ENCODE measurements at regions not wholly inside any gene's neighbourhood (a gene's known extent, or its start where the extent isn't known, plus 50 kb on each side); places are given as distances from the start of the nearest gene placed in this dataset.
"Not testable (repeated sequence)": the region's sequence is repeated elsewhere in the genome, so short reads cannot be mapped to it uniquely, and the experiment has no call there.

DNA sequence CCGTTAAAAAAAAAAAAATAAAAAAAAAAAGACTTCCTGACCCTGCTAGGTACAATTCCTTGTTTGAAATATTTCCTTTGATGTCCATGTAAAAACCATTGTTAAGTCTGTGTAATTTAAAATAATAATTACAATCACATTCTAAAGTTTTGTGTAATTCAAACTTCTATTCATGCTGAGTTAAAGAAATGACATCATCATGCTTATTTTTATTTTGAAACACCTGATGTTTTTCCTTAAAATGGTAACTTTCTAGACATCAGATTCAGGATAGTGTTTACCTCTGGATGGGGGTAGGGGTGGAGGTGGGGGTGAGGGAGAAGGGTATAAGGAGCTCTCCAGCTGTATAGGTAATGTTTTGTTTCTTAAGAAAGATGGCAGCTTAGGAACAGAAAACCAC lies 92.8 kb downstream of the ADCYAP1 start:
- DNase-seq (ENCODE audit: low spot score), result no peak

DNA sequence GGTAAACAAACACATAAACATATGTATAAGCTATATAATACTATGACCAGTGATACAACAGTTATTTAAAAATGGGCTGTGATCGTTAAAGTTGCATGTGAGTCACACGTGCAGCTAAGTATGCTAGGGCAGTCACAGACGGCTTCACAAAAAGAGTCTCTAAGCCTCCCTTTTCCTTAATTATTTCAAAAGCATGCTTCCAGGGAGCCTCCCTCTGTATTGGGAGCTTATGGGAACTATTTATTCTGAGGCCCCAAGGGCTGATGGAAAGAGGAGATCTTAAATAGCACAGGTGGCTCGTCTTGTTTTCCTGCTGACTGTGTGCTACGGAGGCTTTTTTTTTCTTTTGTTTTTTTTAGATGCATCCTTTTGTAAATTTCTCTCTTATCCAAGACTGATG lies 94.3 kb downstream of the ADCYAP1 start:
- DNase-seq (ENCODE audit: low spot score), result no peak

DNA sequence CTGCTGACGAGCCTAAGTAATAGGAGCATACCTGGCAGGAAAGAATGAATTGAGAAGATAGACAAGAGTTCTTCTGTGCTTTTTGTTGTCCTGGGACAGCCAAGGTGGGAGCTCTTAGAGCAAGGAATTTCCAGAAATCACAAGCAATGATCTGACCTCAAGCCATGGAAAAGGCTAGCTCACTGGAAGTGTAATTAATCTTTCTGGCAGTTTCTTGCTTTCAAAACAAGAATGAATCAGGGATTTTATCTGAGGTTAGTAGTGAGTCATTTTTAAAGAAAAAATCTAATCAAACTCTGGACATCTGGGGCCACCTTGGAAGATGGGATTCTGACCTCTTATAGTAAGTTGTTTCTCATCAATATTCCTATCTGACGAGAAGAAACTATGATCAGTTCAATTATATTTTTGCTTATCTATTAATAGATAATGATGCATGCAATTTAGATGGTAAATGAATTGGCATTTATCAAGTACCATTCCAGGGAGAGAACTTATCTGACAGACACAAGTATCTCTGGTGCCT lies 98.0 kb downstream of the ADCYAP1 start:
- peak; percentile 38 for DNase-seq (ENCODE audit: low spot score)

DNA sequence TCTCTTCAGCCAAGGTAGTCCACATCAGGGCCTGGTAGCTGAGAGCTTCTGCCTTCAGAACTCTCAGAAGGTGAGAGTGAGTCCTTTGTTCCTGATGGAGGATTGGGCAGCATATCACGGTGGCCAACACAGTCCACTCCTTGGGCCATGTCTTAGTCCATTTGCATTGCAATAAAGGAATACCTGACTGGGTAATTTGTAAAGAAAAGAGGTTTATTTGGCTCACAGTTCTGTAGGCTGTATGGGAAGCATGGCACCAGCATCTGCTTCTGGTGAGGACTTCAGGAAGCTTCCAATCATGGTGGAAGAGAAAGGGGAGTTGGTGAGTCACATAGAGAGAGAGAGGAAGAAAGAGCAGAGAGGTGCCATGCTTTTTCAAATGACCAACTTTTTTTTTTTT lies 98.8 kb downstream of the ADCYAP1 start:
- DNase-seq (ENCODE audit: low spot score), result no peak

DNA sequence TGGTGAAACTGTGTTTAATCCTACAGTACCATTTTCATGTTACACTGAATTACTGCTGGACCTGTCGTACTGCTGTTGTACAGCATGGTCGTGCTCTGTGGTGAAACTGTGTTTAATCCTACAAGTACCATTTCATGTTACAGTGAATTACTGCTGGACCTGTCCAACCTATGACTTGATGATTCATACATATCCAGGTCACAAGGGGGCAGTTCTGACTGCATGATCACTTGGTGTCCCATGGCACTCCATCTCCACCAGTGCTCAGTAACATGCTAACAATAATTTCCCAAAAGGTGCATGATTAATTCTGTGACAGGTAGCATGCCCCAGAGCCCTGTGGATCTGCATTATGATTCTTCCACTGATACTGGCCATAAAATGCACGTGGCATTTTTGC lies 101.6 kb downstream of the ADCYAP1 start:
- DNase-seq (ENCODE audit: low spot score), result no peak

DNA sequence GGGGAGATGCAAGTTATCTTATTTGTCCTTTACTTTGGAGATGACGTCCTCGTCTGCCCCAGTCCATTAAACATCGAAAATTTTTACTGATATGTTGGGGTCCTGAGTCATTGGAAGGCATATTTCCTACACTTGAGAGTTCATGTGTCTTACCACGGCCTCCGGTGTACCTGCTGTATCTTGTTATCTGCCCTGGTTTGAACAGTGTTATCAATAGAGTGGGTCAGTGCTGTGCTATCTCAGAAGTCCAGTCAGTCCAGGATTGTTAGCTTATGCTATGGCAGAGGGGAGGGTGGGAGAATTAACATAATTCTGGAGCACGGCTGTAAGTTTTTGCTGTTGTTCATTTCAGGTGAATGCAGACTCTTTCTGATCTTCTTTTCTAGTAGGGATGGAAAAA lies 102.3 kb downstream of the ADCYAP1 start:
- no peak for DNase-seq (ENCODE audit: low spot score)

DNA sequence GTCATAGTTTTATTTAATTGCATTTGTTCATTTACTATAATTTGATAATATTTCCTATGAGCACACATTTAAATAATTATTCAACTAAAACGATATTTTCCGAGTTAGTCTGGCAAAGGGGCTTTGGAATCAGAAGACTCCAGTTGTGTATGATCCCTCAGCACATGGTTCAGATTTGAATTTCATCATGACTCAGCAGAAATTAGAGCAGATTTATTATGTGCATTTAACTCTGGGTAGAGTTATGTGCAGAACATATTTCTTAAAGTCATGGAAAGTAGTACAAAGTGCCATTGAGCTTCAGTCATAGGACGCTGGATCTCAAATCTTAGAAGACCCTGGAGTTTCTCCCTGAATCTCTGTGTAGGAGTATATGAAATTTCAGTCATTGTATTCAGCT lies 106.7 kb downstream of the ADCYAP1 start:
- no peak for DNase-seq (ENCODE audit: low spot score)

DNA sequence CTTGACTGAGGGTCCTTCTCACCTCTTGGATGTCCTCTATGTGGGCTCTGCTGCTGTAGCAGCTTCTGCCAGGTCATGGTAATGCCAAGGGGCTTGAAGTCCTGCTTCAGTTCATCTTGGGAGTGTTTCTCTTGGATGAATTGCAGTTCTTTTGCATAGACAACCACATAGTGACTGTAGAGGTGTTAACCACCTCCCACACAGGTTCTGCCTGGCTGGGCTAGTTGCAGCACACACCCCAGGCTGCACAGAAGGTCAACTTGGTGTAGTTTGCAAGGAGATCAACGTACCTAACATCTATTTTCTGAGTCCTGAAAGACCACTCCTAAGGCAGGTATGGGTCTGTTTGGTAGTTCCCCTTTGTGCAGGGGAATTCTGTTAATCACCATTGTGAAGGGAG lies 108.1 kb downstream of the ADCYAP1 start:
- DNase-seq (ENCODE audit: low spot score), result no peak

DNA sequence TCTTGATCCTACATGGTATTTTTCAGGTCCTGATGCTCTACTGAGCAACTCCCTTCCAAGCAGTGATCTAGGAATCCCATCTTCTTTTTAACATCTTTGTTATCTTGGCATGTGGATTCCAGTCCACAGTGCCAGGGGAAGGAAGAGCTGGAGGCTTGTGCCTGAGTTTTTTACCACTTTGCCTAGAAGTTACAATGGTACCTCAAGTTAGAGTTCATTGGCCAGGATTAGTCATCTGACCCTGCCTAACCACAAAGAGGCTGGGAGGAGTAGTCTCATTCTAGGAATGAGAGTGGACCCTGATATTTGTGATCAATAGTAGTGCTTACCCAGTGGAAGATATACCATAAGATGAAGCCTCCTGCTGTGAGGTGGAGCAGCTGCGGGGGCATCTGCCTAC lies 109.3 kb downstream of the ADCYAP1 start:
- DNase-seq (ENCODE audit: low spot score), result no peak

DNA sequence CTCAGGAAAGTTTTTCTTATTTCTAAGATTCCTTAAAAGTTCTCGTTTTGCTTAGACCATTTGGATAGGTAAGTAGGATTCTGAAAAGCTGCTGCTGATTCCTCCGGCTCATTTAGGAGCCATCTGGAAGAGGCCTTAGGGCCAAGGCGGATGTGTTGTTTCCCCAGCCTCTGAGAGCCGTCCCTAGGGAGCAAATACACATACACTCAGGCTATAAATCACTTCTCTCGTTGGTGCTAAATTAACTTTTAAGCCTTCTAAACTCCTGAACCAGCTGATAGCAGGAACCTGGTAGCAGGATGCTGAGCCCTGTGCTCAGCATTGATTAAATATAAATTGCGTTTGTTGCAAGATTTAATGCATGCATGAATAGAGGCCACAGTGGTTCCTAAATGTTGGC lies 109.8 kb downstream of the ADCYAP1 start:
- DNase-seq (ENCODE audit: low spot score), result no peak

DNA sequence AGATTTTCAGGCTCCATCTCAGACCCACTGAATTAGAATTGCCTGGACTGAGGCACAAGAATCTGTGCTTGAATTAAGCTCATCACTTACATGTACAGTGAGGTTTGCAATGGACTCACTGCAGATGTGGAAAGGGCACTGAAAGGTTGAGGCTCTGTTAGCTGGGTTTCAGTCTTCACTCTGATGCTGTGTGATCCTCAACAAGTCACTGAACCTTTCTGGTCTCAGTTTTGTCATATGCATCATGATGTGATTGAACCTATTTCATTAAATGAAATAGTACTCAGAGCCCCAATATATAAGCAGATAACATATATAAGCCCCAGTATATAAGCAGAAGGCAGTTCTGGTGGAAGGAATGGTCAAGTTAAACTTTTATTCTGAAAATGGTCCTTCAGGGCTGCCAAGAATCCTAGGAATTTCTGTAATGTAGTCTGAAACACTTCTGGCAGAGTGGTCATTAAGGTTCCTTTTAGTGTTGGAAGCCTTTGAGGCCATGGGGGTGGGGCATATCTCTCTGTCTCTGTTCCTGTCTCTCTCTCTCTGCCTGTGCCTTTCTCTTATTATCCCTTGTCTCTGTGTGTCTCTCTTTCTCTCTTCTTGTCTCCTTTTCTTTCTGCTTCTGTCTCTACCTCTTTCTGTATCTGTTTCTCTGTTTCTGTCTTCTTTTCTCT lies 110.4 kb downstream of the ADCYAP1 start:
- peak; percentile 42 for DNase-seq (ENCODE audit: low spot score)

DNA sequence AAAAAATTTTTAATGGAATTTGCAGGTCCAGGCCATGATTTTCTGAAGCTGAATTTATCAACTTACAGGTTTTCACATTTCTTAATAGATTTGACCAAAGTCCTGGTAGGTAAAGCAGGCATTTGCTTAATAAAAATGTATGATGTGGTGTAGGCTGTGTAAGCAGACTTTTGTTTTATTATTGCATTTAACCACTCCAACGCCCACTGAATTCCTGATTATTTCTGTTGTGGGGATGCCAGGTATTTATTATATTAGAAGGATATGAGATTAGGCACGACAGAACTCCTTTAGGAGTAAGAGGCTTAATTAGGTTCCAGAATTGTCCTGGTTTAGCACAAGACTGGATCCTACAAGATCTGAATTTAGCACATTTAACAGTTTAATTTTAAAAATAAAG lies 111.1 kb downstream of the ADCYAP1 start:
- no peak for DNase-seq (ENCODE audit: low spot score)

DNA sequence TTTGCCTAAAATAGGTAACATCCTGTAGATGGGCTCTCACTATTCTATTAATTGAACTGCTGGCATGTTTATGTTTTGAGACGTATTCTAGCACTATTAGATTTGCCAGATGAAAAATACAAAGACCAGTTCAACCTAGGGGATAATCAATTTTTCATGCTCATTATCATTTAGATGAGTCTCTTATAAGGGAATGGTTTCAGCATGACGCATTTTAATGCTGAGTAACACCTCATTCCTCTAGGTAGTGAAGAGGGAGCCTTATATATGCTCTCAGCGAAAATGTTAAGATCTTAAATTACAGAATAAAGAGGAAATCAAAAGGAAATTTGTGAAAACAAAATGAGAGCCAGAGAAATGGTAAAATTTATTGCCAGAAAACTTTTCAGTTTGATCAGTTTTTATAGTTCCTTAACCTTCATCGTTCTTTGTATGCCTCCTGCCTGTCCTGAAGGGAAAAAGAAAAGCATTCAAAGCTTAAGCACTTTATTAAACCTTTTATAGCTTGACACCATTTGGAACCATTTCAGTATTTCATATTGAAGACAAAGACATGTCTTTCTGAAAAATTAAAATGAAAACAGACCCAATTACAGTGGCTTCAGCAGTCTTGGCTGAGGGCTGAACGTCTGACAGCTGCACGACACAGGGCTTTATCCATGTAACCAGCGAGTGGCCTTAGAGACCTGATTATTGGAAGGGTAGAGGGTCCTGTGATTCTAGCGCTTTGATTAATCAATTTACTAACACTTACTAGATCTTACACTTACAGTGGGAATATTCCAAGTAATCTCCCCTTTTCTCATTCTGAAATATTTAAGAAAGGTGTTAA lies 112.8 kb downstream of the ADCYAP1 start:
- no peak for DNase-seq (ENCODE audit: low spot score)

DNA sequence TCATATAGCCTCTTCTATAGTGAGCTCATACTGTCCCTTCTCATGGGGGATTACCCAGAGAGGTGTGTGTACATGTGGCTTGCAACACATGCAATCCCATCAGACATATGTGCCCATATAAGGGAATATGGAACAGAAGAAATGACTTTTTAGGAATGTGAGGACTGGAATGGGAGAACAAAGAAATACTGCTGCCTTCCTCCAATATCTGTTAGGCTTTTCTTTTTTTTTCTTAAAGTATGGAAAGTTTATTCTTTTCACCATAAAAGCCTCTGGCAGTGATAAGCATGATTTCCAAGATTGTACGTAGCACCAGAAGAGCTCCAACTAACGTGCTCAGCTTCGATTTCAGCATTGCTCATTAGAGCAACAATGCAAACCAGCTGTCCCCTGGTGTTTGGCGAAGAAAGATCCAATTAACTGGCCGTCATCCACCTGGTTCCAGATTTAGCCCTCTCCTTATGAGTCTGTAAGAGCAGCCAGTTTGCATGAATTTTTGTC lies 113.6 kb downstream of the ADCYAP1 start:
- DNase-seq (ENCODE audit: low spot score), result peak; percentile 26

DNA sequence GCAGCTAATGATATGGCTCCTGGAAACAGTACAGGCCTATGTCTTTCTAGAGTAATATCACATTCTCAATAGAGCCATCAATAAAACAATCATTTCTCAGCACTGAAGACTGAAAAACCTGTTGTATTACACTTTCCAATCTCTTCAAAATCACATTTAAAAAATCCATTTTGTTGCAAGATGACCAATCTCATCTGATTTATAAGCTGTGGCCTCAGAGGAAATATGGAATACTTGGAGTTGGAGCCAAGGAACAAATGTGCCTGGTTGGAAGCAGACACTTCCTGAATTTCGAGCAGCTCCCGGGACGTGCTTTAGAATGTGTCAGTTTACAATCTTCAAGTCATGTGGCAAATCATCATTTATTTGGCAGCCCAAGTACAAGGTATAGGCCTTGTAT lies 114.5 kb downstream of the ADCYAP1 start:
- no peak for DNase-seq (ENCODE audit: low spot score)

DNA sequence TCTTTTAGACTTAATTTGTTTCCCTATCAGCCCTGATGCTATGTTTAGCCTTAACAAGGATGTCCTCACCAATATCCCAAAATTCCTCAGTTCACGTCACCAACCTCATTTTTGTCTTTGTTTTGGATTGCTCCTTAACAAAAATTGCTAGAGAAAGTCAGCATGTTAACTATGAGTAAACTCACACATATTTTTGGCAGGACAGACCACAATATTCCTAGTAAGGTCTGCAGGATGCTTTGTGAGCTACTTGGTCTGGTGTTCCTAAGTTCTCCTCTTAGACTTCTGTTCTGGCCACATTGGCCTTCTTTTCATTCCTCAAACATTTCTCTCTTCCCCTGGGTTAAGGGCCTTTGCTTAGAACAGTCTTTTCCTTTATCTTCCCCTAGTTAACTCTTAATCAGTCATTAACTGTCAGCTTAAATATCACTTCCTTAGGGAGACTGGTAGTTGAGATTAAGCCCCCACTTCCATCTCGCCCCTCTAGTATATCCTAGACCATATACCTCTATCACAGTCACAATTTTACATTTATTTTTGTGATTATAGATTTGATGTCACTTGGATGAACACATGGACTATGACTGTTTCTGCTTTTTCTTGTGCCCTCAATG lies 116.2 kb downstream of the ADCYAP1 start:
- no peak for DNase-seq (ENCODE audit: low spot score)

DNA sequence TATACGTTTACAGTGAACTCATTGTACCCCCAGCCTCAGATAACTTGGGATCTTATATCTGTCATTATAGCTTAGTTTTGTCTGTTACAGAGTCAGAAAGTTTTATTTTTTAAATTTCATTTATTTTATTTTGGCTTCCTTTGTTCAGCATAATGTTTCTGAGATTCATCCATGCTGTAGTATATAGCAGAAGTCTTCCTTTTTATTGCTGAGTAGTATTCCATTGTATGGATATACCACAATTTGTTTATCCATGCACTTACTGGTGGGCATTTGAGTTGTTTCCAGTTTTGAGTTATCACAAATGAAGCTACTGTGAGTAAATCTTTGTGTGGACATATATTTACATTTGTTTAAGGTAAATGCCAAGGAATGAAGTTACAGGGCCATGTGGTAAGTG lies 122.3 kb downstream of the ADCYAP1 start:
- no peak for DNase-seq (ENCODE audit: low spot score)

DNA sequence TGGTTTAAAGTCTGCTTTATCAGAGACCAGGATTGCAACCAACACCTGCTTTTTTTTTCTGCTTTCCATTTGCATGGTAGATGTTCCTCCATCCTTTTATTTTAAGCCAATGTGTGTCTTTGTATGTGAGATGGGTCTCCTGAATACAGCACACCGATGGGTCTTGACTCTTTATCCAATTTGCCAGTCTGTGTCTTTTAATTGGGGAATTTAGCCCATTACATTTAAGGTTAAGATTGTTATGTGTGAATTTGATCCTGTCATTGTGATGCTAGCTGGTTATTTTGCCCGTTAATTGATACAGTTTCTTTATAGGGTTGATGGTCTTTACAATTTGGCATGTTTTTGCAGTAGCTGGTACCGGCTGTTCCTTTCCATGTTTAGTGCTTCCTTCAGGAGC lies 128.4 kb downstream of the ADCYAP1 start:
- not testable (repeated sequence) for DNase-seq (ENCODE audit: low spot score)

DNA sequence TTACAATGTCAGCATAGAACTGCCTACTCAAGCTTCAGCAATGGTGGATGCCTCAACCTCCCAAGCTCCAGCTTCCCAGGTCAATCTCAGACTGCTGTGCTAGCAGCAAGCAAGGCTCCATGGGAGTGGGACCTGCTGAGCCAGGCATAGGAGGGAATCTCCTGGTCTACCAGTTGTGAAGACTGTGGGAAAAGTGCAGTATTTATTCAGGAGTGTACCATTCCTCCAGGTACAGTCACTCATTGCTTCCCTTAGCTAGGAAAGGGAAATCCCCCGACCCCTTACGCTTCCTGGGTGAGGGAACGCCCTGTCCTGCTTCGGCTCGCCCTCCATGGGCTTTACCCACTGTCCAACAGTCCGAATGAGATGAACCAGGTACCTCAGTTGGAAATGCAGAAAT lies 130.3 kb downstream of the ADCYAP1 start:
- DNase-seq (ENCODE audit: low spot score), result no peak

DNA sequence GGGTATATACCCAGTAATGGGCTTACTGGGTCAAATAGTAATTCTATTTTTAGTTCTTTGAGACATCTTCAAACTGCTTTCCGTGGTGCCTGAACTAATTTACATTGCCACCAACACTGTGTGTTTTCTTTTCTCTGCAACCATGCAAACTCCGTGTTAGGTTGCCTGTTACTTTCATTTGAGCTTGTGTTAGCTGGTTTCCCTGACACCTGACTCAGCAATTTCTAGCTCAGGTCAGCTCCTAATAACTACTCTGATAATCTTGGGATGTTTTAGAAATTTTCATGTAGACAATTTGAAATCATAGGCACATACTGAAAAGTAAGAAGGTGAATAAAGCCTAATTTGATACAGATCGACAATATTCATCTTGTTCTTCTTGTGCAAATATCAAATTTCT lies 132.3 kb downstream of the ADCYAP1 start:
- DNase-seq (ENCODE audit: low spot score), result no peak

DNA sequence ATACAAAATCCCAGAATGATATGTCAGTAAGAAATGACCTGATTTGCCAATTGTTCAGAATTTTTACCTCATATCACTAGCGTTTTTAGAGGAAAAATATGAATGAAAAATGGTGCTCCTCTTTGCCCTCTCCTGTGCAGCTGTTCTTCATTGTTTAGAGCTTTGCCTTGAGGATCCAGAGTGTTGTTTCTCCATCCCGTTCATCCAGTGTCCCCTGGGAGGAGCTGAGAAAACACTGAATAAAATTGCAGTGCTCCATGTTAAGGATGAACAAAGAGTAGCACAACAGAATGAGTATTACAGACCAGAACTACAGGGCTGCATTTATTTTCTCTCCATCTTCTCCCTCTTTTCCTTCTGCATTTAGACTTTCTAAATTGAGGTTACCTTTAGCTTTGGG lies 133.1 kb downstream of the ADCYAP1 start:
- no peak for DNase-seq (ENCODE audit: low spot score)

DNA sequence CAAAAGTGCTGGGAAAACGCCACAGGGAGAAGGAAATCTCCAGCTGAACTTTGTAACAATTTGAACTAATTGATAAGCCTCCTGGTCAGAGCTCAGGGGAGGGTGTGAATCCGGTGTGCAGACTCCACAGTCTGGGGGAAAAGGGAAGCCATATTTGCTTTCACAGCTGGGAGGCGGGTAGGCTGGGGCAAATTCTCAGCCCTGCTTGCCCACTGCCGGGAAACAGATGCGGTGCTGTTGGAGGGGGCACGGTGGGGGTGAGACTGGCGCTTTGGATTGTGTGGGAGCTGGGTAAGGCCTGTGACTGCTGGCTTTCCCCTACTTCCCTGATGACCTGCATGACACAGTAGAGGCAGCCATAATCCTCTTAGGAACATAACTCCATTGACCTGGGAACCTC lies 134.8 kb downstream of the ADCYAP1 start:
- DNase-seq (ENCODE audit: low spot score), result no peak

DNA sequence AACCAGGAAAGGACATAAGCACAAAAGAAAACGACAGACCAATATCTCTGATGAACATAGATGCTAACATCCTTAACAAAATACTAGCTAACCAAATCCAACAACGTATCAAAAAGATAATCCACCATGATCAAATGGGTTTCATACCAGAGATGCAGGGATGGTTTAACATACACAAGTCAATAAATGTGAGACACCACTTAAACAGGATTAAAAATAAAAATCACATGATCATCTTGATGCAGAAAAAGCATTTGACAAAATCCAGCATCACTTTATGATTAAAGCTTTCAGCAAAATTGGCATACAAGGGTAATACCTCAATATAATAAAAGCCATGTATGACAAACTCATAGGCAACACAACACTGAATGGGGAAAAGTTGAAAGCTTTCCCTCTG lies 138.4 kb downstream of the ADCYAP1 start:
- not testable (repeated sequence) for DNase-seq (ENCODE audit: low spot score)

Data from GM03348 (cell line).